Left lung (tissue), 4 donors: ENCODE measurements at regions not wholly inside any gene's neighbourhood (a gene's known extent, or its start where the extent isn't known, plus 50 kb on each side); places are given as distances from the start of the nearest gene placed in this dataset.

ENCODE experiments used
- ATAC-seq: fragments of 200-7000 bp; cut with Tn5 transposase; one replicate; pipeline ENCODE4 v1.9.1; 2020; ENCODE audit warnings: moderate library complexity
- DNase-seq, 4 donors: peaks; one replicate each; pipeline ENCODE4 v3.0.0-alpha.2; 2013 to 2020
- H3K27ac ChIP-seq, 2 donors: fragments of 200-600 bp; sonication (generic) in 1 of 2; one replicate each; pipeline versions ENCODE4 v1.5.0 to v1.8.0; 2020 to 2021
- H3K27me3 ChIP-seq, 2 donors: fragments of 200-600 bp; sonication (generic) in 1 of 2; one replicate each; pipeline versions ENCODE4 v1.5.0 to v1.8.0; 2020 to 2021
- H3K36me3 ChIP-seq, 2 donors: fragments of 200-600 bp; sonication (generic) in 1 of 2; one replicate each; pipeline versions ENCODE4 v1.5.0 to v1.8.0; 2020 to 2021
- H3K4me1 ChIP-seq, 2 donors: fragments of 200-600 bp; one replicate each; pipeline ENCODE4 v1.8.0; 2021
- H3K4me3 ChIP-seq, 2 donors: fragments of 200-600 bp; sonication (generic) in 1 of 2; one replicate each; pipeline versions ENCODE4 v1.5.0 to v1.8.0; 2020 to 2021; ENCODE audit warnings: mild to moderate bottlenecking in 1 of 2
- H3K9me3 ChIP-seq, 2 donors: fragments of 200-600 bp; sonication (generic) in 1 of 2; one replicate each; pipeline versions ENCODE4 v1.5.0 to v1.8.0; 2020 to 2021
- intact Hi-C, 2 donors: fragments of 100-400 bp; cut with DNase I; formaldehyde crosslinking; loops; one replicate each; pipeline versions ENCODE4 v1.11.2 to v1.14.2; 2022
- TF ChIP-seq, protein P1 (sequence below), 2 donors: fragments of 200-600 bp; sonication (generic) in 1 of 2; IDR thresholded peaks; one replicate each; pipeline versions ENCODE4 v1.5.0 to v1.8.0; 2021; ENCODE audit warnings: antibody characterized with exemption in 2 of 2
- donor health status: DM: no; HTN: yes; CAD: no.
- donor health status: DM: no; HTN: no; CAD: no.

DNA sequence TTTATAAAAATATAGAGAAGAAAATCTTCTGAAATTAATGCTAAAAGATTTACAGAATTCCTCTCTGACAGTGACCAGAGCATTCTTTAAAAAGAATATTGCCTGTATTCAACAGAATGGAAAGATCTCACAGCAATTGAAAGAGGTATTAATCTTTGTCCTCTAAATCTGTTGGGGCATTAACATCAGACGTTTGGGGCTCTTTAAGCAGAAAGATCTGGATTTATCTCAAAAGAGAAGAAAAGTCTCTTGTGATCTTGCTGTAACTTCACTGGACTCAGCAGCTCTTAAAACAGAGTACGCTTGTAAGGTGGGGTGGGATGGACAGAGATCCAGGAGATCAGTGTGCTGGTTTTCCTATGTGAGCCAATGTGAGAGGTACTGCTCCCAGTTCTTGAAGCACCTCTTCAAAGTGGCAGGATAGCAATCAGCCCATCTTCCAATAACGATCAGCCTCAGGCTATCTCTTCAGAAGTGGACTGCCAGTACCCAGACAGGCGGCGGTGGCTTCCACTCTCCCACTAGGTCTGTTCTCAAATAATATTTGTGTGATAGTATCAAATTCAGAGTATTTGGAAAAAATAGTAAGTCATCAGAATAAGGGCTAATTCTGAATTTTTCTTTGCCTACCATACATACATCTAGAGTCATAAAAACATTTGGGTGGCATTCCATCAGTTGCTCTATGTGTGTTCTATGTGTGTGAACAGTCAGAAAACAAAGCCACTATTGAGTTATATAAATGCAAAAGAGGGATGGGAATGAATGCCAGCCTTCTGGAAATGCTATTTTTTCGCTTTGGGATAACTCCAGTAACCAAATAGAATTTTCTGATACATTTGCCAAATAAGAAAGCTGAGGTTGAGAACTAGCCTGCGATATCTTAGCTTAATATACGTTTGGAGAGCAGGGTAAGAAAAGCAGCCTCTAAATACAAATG, 237.4 kb upstream of the RGS6 start:
- Histone ChIP-seq H3K9me3 (no peaks in the 10 kb centered on the region), H3K36me3 (peaks cover 0 to 14% of the 10 kb centered on the region in 2 donors), H3K27ac (peak overlapping the region in 1 of 2 donors; percentile 28), H3K4me3 (no peak overlapping the region), H3K27me3 (no peaks in the 10 kb centered on the region), H3K4me1 (peaks cover 5 to 10% of the 10 kb centered on the region in 2 donors)
- intact Hi-C loops, result no loop called here
- TF ChIP-seq, protein P1, sequence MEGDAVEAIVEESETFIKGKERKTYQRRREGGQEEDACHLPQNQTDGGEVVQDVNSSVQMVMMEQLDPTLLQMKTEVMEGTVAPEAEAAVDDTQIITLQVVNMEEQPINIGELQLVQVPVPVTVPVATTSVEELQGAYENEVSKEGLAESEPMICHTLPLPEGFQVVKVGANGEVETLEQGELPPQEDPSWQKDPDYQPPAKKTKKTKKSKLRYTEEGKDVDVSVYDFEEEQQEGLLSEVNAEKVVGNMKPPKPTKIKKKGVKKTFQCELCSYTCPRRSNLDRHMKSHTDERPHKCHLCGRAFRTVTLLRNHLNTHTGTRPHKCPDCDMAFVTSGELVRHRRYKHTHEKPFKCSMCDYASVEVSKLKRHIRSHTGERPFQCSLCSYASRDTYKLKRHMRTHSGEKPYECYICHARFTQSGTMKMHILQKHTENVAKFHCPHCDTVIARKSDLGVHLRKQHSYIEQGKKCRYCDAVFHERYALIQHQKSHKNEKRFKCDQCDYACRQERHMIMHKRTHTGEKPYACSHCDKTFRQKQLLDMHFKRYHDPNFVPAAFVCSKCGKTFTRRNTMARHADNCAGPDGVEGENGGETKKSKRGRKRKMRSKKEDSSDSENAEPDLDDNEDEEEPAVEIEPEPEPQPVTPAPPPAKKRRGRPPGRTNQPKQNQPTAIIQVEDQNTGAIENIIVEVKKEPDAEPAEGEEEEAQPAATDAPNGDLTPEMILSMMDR (IDR thresholded peaks at IDR 0.05), result no peak
- no peak for DNase-seq
- no peak for ATAC-seq

DNA sequence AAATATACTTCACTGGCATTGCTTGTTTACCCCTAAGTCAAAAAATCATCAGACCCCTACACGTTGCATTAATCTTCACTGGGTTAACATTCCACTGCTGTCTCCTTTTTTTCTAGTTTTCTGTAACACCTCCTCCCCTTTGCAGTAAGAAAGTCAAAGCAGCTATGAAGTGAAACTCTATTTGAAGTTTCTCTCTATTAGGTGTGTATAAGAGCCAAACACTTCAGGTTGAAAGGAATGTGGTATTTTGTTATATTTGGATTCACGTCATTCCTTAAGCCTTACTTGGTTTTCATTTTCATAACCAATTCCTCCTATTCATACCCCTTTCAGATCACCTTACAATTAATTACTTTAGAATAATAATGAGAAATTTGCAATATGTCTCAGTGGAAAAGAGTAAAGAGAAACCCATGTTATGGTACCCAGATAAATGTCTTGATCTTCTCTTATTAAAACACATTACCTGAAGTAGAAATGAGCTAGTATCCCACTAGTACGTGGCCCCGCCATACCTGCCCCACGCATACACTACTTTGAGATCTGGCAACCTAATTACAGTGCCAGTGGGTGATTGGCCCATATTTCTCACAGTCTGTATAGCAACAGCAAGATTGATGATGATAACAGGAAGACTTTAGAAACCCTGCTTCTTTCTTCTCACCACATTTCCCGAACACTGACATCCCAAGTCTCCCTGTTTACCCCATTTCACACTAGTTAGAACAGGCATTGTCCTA, 236.4 kb upstream of the RGS6 start:
- H3K36me3 ChIP-seq, result peaks cover 0 to 9% of the 10 kb centered on the region in 2 donors
- DNase-seq, result peak in 1 of 4 donors; percentile 41
- no peaks in the 10 kb centered on the region for H3K27me3 ChIP-seq
- H3K4me3 ChIP-seq, result no peak overlapping the region
- TF ChIP-seq, protein P1 (IDR thresholded peaks at IDR 0.05), result no peak
- peak overlapping the region in 1 of 2 donors; percentile 28 for H3K27ac ChIP-seq
- H3K9me3 ChIP-seq, result no peaks in the 10 kb centered on the region
- peaks cover 5 to 10% of the 10 kb centered on the region in 2 donors for H3K4me1 ChIP-seq
- ATAC-seq, result peak; percentile 80
- intact Hi-C loops, result no loop called here

GRCh38 chr14:71698027-71698426, 234.2 kb upstream of the RGS6 start:
- ATAC-seq, result no peak
- Histone ChIP-seq H3K27ac (no peak overlapping the region), H3K4me3 (no peak overlapping the region), H3K9me3 (no peaks in the 10 kb centered on the region), H3K36me3 (peaks cover 0 to 9% of the 10 kb centered on the region in 2 donors), H3K4me1 (peaks cover under 1 to 5% of the 10 kb centered on the region in 2 donors), H3K27me3 (no peaks in the 10 kb centered on the region)
- intact Hi-C loops, result no loop called here
- DNase-seq, result no peak
- TF ChIP-seq, protein P1 (IDR thresholded peaks at IDR 0.05), result no peak

DNA sequence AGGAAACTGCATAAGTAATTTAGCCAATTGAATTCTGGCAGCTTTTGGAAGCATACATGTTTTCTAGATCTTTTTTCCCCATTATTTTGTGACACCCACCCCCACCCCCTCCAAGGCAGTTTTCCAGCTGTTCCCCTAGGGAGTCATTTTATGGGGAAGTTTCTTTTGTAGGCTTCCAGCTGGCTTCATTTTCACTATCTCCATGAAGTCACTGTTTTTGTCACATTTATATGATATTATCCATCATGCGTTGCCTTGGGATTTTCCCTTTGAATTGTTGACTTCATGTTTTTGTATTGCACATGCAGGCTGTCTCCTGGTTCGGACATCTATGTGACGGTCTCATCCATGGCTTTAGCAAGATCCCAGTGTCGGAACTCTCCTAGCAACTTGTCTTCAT, 233.6 kb upstream of the RGS6 start:
- Histone ChIP-seq H3K4me1 (peaks cover 0 to 5% of the 10 kb centered on the region in 2 donors), H3K27ac (no peak overlapping the region), H3K36me3 (peaks cover 0 to 9% of the 10 kb centered on the region in 2 donors), H3K9me3 (no peaks in the 10 kb centered on the region), H3K27me3 (no peaks in the 10 kb centered on the region), H3K4me3 (no peak overlapping the region)
- ATAC-seq (no peak), DNase-seq (peak in 1 of 4 donors; percentile 55)
- TF ChIP-seq, protein P1 (IDR thresholded peaks at IDR 0.05), result no peak
- intact Hi-C loops, result no loop called here

DNA sequence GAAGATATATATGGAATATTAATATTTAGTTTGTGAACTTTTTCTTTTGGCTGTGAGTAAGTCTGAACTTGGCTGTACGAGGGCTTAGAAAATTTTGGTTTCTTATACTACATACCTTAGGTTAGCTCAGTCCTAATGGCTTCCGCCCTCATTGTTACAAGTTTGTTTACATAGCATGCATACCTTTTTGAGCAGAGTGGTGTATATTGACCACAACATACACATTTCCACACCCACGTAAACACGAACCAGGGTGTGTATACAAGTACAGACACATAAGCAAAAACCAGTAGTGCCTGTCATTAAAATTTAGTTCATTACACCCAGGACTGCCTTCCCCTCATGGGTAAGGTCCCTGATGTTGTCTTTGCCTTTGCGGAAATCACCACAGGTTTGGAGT, 230.2 kb upstream of the RGS6 start:
- no peak for DNase-seq
- TF ChIP-seq, protein P1 (IDR thresholded peaks at IDR 0.05), result no peak
- no peak overlapping the region for H3K4me3 ChIP-seq
- no peaks in the 10 kb centered on the region for H3K4me1 ChIP-seq
- H3K27ac ChIP-seq, result no peak overlapping the region
- H3K9me3 ChIP-seq, result no peaks in the 10 kb centered on the region
- intact Hi-C loops, result no loop called here
- peaks cover 0 to 21% of the 10 kb centered on the region in 2 donors for H3K36me3 ChIP-seq
- ATAC-seq, result peak; percentile 25
- H3K27me3 ChIP-seq, result no peaks in the 10 kb centered on the region
